ENCODE measurements at regions not wholly inside any gene's neighbourhood (a gene's known extent, or its start where the extent isn't known, plus 50 kb on each side); places are given as distances from the start of the nearest gene placed in this dataset.

GRCh38 chr18:53817976-53818950, 406.2 kb downstream of the MBD2 start:
- Histone ChIP-seq H3K9me3 (no peaks in the 10 kb centered on the region), H3K4me1 (no peaks in the 10 kb centered on the region), H3K27ac (no peak overlapping the region), H3K4me3 (no peak overlapping the region), H3K27me3 (no peaks in the 10 kb centered on the region), H3K36me3 (no peaks in the 10 kb centered on the region)
- no peak for DNase-seq (ENCODE audit: low spot score in 2 of 2)
- TF ChIP-seq, protein P1, sequence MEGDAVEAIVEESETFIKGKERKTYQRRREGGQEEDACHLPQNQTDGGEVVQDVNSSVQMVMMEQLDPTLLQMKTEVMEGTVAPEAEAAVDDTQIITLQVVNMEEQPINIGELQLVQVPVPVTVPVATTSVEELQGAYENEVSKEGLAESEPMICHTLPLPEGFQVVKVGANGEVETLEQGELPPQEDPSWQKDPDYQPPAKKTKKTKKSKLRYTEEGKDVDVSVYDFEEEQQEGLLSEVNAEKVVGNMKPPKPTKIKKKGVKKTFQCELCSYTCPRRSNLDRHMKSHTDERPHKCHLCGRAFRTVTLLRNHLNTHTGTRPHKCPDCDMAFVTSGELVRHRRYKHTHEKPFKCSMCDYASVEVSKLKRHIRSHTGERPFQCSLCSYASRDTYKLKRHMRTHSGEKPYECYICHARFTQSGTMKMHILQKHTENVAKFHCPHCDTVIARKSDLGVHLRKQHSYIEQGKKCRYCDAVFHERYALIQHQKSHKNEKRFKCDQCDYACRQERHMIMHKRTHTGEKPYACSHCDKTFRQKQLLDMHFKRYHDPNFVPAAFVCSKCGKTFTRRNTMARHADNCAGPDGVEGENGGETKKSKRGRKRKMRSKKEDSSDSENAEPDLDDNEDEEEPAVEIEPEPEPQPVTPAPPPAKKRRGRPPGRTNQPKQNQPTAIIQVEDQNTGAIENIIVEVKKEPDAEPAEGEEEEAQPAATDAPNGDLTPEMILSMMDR (IDR thresholded peaks at IDR 0.05): no peak
- intact Hi-C loops (cut with DNase I): no loop called here

- TF ChIP-seq, protein P1 (IDR thresholded peaks at IDR 0.05): no peak
- H3K4me1 ChIP-seq: no peaks in the 10 kb centered on the region
- peaks cover under 1 to 4% of the 10 kb centered on the region in 2 donors for H3K9me3 ChIP-seq
- DNase-seq (ENCODE audit: low spot score in 2 of 2): no peak
- no peak overlapping the region for H3K4me3 ChIP-seq
- H3K27me3 ChIP-seq: no peaks in the 10 kb centered on the region
- no peak overlapping the region for H3K27ac ChIP-seq
- H3K36me3 ChIP-seq: no peaks in the 10 kb centered on the region
- intact Hi-C loops (cut with DNase I): no loop called here
Observed at GRCh38 chr18:53800171-53800570, 424.3 kb downstream of the MBD2 start.

GRCh38 chr18:53799134-53799533, 425.3 kb downstream of the MBD2 start:
- Histone ChIP-seq H3K36me3 (no peaks in the 10 kb centered on the region), H3K4me1 (no peaks in the 10 kb centered on the region), H3K4me3 (no peak overlapping the region), H3K9me3 (no peaks in the 10 kb centered on the region), H3K27me3 (no peaks in the 10 kb centered on the region), H3K27ac (no peak overlapping the region)
- DNase-seq (ENCODE audit: low spot score in 2 of 2): no peak
- intact Hi-C loops (cut with DNase I): no loop called here
- TF ChIP-seq, protein P1 (IDR thresholded peaks at IDR 0.05): no peak

DNA sequence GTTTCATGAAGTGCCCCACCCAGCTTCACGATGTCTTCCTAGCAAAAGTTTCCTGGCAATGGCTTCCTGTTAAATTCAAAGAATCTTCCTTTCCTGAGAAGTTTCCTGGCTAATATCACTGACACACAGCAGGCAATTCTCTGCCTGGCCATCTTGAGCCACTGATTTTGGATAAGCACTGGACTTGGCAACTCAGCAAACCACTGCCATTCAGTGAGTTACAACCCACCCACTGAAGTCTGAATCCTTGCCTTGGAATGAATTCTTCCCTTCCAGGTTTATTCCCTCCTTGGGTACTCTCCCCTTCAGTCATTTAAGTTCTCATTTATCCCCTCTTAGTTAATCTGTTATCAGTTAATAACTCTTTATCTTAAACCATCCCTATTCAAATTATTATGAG, 426.0 kb downstream of the MBD2 start:
- intact Hi-C loops (cut with DNase I): no loop called here
- no peak overlapping the region for H3K27ac ChIP-seq
- H3K36me3 ChIP-seq: no peaks in the 10 kb centered on the region
- H3K4me1 ChIP-seq: no peaks in the 10 kb centered on the region
- H3K9me3 ChIP-seq: no peaks in the 10 kb centered on the region
- TF ChIP-seq, protein P1 (IDR thresholded peaks at IDR 0.05): no peak
- no peak overlapping the region for H3K4me3 ChIP-seq
- no peaks in the 10 kb centered on the region for H3K27me3 ChIP-seq
- no peak for DNase-seq (ENCODE audit: low spot score in 2 of 2)

DNA sequence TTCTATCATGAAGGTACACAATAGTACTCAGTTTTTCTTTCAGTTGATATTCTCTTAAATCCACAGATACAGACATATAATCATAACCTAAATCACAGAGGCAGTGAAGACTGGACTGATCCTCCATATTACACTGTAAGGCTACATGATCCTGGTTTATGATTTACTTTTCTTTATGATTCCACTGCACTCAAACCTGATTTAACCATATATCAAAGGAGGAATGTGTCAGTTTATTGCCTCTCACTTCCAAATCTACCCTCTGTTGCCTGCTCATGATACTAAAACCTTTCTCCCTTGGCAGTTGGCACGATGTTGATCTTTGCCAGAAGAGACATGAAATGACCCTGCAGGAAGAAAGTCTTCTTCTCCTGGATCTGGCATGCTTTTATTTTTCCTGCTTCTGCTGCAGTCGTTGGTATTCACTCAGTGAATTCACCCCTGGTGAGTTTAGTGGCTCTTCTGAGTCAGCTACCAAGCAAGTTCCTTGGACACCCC, 426.4 kb downstream of the MBD2 start:
- intact Hi-C loops (cut with DNase I): no loop called here

More for the DNA sequence above, 426.4 kb downstream of the MBD2 start:
- Histone ChIP-seq H3K36me3 (no peaks in the 10 kb centered on the region), H3K4me3 (no peak overlapping the region), H3K27ac (no peak overlapping the region), H3K9me3 (no peaks in the 10 kb centered on the region), H3K4me1 (no peaks in the 10 kb centered on the region), H3K27me3 (no peaks in the 10 kb centered on the region)
- DNase-seq (ENCODE audit: low spot score in 2 of 2): no peak
- TF ChIP-seq, protein P1 (IDR thresholded peaks at IDR 0.05): no peak
